ENCODE measurements at regions not wholly inside any gene's neighbourhood (a gene's known extent, or its start where the extent isn't known, plus 50 kb on each side); places are given as distances from the start of the nearest gene placed in this dataset.

- Histone ChIP-seq H3K27ac (ENCODE audit: low read depth, low read length) (no peak overlapping the region), H3K9me2 (ENCODE audit: insufficient read depth) (no peaks in the 10 kb centered on the region), H3K4me3 (replicated peaks in 1 of 2; ENCODE audit: low read depth in 1 of 2, low read length in 2 of 2) (no peak overlapping the region), H3K79me2 (ENCODE audit: insufficient read depth, low read length) (no peaks in the 10 kb centered on the region), H2AFZ (ENCODE audit: low read depth, low read length, poor library complexity, severe bottlenecking) (no peak overlapping the region), H3K4me2 (ENCODE audit: low read length) (no peak overlapping the region), H3K4me1 (ENCODE audit: control insufficient read depth in 1 of 2, insufficient read depth in 2 of 2, low read length in 2 of 2) (peaks cover 13 to 16% of the 10 kb centered on the region in 2 experiments; a peak in 3 of 4 replicates), H3K36me3 (ENCODE audit: control insufficient read depth in 1 of 2, insufficient read depth in 2 of 2, low read length in 2 of 2) (no peaks in the 10 kb centered on the region), H3K9me3 (ENCODE audit: control insufficient read depth in 1 of 2, insufficient read depth in 1 of 2, low read depth in 1 of 2, low read length in 2 of 2) (no peaks in the 10 kb centered on the region), H3K9ac (ENCODE audit: low read length) (no peak overlapping the region), H4K20me1 (ENCODE audit: insufficient read depth) (no peaks in the 10 kb centered on the region), H3K27me3 (ENCODE audit: insufficient read depth, low read length) (peaks cover 5% of the 10 kb centered on the region; the same call in 1 of the 2 replicates)
- ChIA-PET POLR2A (no interaction called here), RAD21 (ENCODE audit: low non-redundant PET in 1 of 2, low total read pairs in 2 of 2, uncharacterized antibody in 2 of 2, unreplicated experiment in 2 of 2) (no interaction called here), CTCF (no interaction called here)
- intact Hi-C loops (cut with micrococcal nuclease), result no loop called here
- DNase-seq (ENCODE audit: low read depth, low spot score) (no peak), ATAC-seq (no peak)
- no TSS peak for BruUV-seq (replicated peaks)
- no peak for TF ChIP-seq EZH2phosphoT487 (IDR thresholded peaks at IDR 0.05; ENCODE audit: borderline replicate concordance)
- TF ChIP-seq POLR2AphosphoS5 (IDR thresholded peaks at IDR 0.05; ENCODE audit: low read depth, low read length), result no peak
- no peak for TF ChIP-seq SIN3A (IDR thresholded peaks at IDR 0.05; ENCODE audit: low read depth)
- TF ChIP-seq ELF1 (IDR thresholded peaks at IDR 0.05; ENCODE audit: borderline replicate concordance, low read depth), result no peak
- no peak for TF ChIP-seq CBX3 (IDR thresholded peaks at IDR 0.05; ENCODE audit: low read depth)
- no peak for TF ChIP-seq EGR1 (IDR thresholded peaks at IDR 0.05; ENCODE audit: low read depth)
- TF ChIP-seq JUND (IDR thresholded peaks at IDR 0.05), result no peak
- no peak for TF ChIP-seq RAD21 (IDR thresholded peaks at IDR 0.05; ENCODE audit: low read depth)
Observed at GRCh38 chr12:115450710-115451109, 766.7 kb upstream of the TBX3 start.

GRCh38 chr12:115450017-115450416 is 766.0 kb upstream of the TBX3 start:
- DNase-seq (ENCODE audit: low read depth, low spot score), result no peak
- no peak for ATAC-seq
- Histone ChIP-seq H2AFZ (ENCODE audit: low read depth, low read length, poor library complexity, severe bottlenecking) (no peak overlapping the region), H3K4me3 (replicated peaks in 1 of 2; ENCODE audit: low read depth in 1 of 2, low read length in 2 of 2) (no peak overlapping the region), H3K9ac (ENCODE audit: low read length) (no peak overlapping the region), H3K4me2 (ENCODE audit: low read length) (no peak overlapping the region), H3K27me3 (ENCODE audit: insufficient read depth, low read length) (peaks cover 5% of the 10 kb centered on the region; the same call in 1 of the 2 replicates), H3K4me1 (ENCODE audit: control insufficient read depth in 1 of 2, insufficient read depth in 2 of 2, low read length in 2 of 2) (peaks cover 13 to 16% of the 10 kb centered on the region in 2 experiments; a peak in 3 of 4 replicates), H3K79me2 (ENCODE audit: insufficient read depth, low read length) (no peaks in the 10 kb centered on the region), H3K36me3 (ENCODE audit: control insufficient read depth in 1 of 2, insufficient read depth in 2 of 2, low read length in 2 of 2) (no peaks in the 10 kb centered on the region), H3K9me3 (ENCODE audit: control insufficient read depth in 1 of 2, insufficient read depth in 1 of 2, low read depth in 1 of 2, low read length in 2 of 2) (no peaks in the 10 kb centered on the region), H4K20me1 (ENCODE audit: insufficient read depth) (no peaks in the 10 kb centered on the region), H3K27ac (ENCODE audit: low read depth, low read length) (no peak overlapping the region), H3K9me2 (ENCODE audit: insufficient read depth) (no peaks in the 10 kb centered on the region)
- POLR2A ChIA-PET, result no interaction called here
- TF ChIP-seq ELF1 (IDR thresholded peaks at IDR 0.05; ENCODE audit: borderline replicate concordance, low read depth), result no peak
- TF ChIP-seq TCF7L2 (IDR thresholded peaks at IDR 0.05; ENCODE audit: borderline replicate concordance, extremely low read depth, insufficient read depth, insufficient read length), result no peak
- TF ChIP-seq CTCF (IDR thresholded peaks at IDR 0.05 in 2 of 3, conservative IDR thresholded peaks at IDR 0.05 in 1 of 3; ENCODE audit: borderline replicate concordance in 1 of 3, insufficient read depth in 1 of 3, low read depth in 2 of 3, low read length in 2 of 3), result no peak
- TF ChIP-seq JUND (IDR thresholded peaks at IDR 0.05), result no peak
- no peak for TF ChIP-seq ZFX (IDR thresholded peaks at IDR 0.05)
- TF ChIP-seq ZNF274 (IDR thresholded peaks at IDR 0.05; ENCODE audit: low read depth, low read length), result no peak
- BruUV-seq (replicated peaks), result no TSS peak
- intact Hi-C loops (cut with micrococcal nuclease), result no loop called here
- CTCF ChIA-PET, result no interaction called here
- RAD21 ChIA-PET (ENCODE audit: low non-redundant PET in 1 of 2, low total read pairs in 2 of 2, uncharacterized antibody in 2 of 2, unreplicated experiment in 2 of 2), result no interaction called here

Measured in HCT116 (cell line).